ENCODE measurements at regions not wholly inside any gene's neighbourhood (a gene's known extent, or its start where the extent isn't known, plus 50 kb on each side); places are given as distances from the start of the nearest gene placed in this dataset.

- no peak for DNase-seq
Measured at GRCh38 chr6:25041485-25042035, 105.8 kb upstream of the RIPOR2 start.

GRCh38 chr6:25042036-25042521 is 106.3 kb upstream of the RIPOR2 start:
- peak in 1 of 4 experiments; percentile 12 for DNase-seq

- no peak for DNase-seq
Measured at GRCh38 chr6:25042536-25042935, 106.8 kb upstream of the RIPOR2 start.

DNA sequence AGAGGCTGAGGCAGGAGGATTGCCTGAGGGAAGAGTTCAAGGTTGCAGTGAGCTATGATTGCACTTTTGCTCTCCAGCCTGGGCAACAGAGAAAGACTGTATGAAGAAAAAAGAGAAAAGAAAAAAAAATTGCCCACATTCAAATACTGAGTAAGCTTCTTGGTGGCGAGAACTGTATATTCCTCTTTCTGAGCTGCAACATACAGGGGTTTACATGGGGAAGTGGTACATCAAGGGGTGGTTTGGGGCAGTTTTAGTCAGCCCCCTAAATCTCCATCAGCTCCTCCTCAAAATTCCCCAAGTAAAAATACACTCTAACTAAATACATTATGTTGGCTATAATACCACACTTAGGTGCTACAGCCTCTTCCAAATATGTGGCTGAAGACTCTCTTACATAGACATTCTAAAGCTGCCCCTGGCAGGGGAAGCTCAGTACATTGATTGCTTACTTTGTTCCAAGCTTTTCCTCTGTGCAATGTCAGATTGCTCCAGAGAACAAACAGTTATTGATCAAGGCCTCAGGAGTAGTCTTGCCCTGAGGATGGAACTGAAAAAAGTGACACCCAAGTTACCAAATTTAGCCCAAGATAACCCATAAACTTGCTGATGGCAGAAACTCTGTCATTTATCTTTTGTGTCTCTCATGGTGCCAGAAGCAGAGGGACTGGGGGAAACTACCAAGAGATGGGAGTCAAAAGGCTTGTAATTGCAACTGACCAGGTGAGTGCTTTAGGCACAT is 107.4 kb upstream of the RIPOR2 start:
- no peak for DNase-seq

- no peak for DNase-seq
Measured at GRCh38 chr6:25043892-25044291, 108.1 kb upstream of the RIPOR2 start.

DNA sequence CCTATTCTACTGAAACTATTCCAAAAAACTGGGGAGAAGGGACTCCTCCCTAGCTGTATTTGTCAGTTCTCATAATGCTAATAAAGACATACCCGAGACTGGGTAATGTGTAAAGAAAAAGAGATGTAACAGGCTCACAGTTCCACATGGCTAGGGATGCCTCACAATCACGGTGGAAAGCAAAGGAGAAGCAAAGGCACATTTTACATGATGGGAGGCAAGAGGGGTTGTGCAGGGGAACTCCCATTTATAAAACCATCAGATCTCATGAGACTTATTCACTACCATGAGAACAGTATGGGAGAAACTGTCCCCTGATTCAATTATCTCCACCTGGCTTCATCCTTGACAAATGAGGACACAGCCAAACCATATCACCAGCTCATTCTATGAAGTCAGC is 111.2 kb upstream of the RIPOR2 start:
- DNase-seq, result no peak

GRCh38 chr6:25050356-25050755 is 114.6 kb upstream of the RIPOR2 start:
- peak in 1 of 4 experiments; percentile 23 for DNase-seq

DNA sequence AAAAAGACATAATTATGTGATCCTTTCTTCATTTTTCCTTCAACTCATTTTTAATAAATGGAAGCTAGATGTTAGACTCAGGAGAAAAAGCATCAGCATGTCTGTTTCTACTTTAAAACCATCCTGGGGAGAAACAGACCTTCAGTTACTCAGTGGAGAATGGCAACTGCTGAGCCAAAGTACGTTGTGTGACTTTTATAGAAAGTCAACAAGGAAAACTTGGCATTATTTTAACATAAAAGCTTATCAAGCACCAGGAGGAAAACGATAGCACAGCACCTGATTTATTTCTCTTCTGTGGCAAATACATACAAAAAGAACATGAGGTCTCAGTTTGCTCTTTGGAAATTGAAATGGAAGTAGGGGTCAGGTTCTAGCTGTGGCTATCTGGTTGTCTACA is 115.3 kb upstream of the RIPOR2 start:
- no peak for DNase-seq

- no peak for DNase-seq
Measured at GRCh38 chr6:25052181-25052580, 116.4 kb upstream of the RIPOR2 start.

- no peak for DNase-seq
Measured at GRCh38 chr6:25053875-25054371, 118.2 kb upstream of the RIPOR2 start.

- no peak for DNase-seq
Measured at GRCh38 chr6:25054469-25054868, 118.7 kb upstream of the RIPOR2 start.

- peak in 1 of 4 experiments; percentile 45 for DNase-seq
Measured at GRCh38 chr6:25056130-25056529, 120.4 kb upstream of the RIPOR2 start.

GRCh38 chr6:25057111-25057905 is 121.5 kb upstream of the RIPOR2 start:
- DNase-seq, result no peak

GRCh38 chr6:25058441-25058840 is 122.7 kb upstream of the RIPOR2 start:
- DNase-seq, result no peak

DNA sequence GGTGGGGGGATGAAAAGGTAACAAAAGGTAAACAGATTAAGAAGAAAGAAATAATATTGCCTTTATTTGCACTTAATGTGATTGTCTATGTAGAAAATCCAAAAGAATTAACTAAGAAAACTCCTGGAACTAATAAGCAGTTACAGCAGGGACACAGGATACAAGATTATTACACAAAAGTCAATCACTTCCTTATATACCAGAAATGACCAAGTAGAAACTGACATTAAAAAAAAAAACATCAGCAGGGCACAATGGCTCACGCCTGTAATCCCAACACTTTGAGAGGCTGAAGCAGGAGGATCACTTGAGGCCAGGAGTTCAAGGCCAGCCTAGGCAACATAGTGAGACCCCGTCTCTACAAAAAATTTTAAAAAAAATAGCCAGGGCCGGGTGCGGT is 123.2 kb upstream of the RIPOR2 start:
- no peak for DNase-seq

- no peak for DNase-seq
Measured at GRCh38 chr6:25060522-25060921, 124.8 kb upstream of the RIPOR2 start.

GRCh38 chr6:25061289-25061936 is 125.7 kb upstream of the RIPOR2 start:
- DNase-seq, result no peak

GRCh38 chr6:25062070-25062811 is 126.5 kb upstream of the RIPOR2 start:
- no peak for DNase-seq

DNA sequence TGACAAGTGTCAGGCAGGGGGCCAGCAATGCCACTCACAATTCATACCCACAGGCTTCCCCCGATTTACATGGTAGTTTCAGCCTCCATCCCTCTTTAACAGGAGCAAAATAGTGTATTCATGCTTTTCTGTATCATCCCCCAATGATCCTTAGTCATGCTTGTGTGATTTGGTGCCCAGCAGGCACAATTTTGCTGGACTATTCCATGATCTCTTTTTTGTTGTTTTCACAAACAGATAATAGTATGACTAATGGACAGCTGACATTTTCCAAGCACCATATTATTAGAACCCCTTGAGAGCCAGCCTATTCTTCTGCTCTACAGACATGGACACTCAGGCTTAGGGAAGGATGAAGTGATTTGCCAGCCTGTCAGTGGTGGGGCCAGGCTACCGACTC is 128.2 kb upstream of the RIPOR2 start:
- DNase-seq, result no peak

DNA sequence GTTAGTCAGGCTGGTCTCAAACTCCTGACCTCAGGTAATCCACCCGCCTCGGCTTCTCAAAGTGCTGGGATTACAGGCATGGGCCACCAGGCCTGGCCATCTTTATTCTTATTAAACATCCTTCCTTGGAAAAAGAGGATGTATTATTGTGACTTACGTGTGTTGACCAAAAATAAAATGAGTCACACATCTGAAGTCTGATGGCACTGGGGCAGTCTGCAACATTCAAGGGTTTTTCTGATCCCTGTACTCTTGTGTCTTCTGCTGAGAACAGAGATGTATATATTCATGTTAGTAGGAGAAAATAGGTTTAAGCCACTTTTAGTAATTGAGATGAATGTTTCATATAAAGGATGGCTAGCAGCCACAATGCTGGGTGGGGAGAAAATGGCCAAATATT is 129.9 kb upstream of the RIPOR2 start:
- no peak for DNase-seq

DNA sequence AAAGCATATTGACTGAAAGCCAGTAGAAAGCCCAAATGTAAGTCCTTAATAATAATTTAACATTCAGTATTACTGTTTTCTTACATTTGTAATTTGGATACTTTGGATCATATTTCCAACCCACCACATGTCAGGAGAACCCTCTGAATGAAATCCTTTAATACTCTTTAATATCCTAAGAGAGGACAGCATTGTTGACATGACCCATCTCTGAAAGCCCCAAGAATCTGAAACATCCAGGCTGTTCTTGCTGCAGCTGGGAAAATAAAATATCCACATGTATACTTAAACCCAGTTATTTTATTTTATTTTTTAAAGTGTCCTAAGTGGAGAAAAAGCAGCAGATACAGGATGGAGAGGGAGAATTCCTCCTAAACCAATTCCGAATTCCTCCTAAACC is 130.8 kb upstream of the RIPOR2 start:
- DNase-seq, result no peak

DNA sequence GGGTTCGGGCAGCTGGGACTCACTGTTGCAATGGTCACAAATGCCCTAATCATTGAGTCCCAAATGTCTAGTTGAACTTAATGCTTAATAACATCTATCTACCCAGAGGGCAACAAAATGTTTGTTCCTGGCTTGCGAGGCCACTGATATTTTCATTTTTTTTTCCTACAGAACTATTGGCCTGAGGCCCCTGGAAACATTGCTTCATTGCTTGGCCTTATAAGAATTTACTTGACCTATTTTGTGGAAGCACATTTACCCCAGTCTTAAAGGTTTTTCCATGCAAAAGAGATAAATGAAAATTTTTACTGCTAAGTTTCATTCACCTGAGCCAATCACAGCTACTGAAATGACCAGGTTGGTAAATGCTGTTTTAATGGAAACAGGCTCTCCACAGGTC is 133.1 kb upstream of the RIPOR2 start:
- DNase-seq, result no peak
